ENCODE measurements at regions not wholly inside any gene's neighbourhood (a gene's known extent, or its start where the extent isn't known, plus 50 kb on each side); places are given as distances from the start of the nearest gene placed in this dataset.
"Not testable (repeated sequence)": the region's sequence is repeated elsewhere in the genome, so short reads cannot be mapped to it uniquely, and the experiment has no call there.

DNA sequence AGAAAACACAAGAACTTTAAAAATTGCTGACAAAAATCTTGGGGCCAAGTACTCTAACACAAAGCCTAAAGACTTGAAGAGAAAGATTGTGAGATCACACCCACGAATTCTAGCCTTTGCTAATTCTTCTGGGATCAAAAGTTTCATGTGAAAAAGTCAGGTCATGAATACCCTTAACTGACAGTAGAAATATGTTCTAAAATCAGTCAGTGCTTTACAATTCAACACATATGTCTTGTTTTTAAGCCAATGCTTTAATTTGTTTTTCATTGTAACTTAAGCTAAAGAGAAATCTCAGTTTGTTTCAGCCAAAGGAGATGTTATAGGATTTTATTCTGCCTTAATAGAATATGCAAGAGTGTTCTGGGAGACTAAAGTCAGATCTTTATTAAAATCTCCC, 78.2 kb upstream of the PLEKHG1 start:
- no peak overlapping the region for H3K27ac Mint-ChIP-seq (ENCODE audit: unreplicated experiment)
- peaks cover 7% of the 10 kb centered on the region for H3K27me3 Mint-ChIP-seq (ENCODE audit: unreplicated experiment)
- no peaks in the 10 kb centered on the region for H3K9me3 Mint-ChIP-seq (ENCODE audit: unreplicated experiment)
- H3K36me3 Mint-ChIP-seq (ENCODE audit: unreplicated experiment) = no peaks in the 10 kb centered on the region
- no peak overlapping the region for H3K4me3 Mint-ChIP-seq (ENCODE audit: unreplicated experiment)
- no peaks in the 10 kb centered on the region for H3K4me1 Mint-ChIP-seq (ENCODE audit: unreplicated experiment)
- TF ChIP-seq, protein P1, sequence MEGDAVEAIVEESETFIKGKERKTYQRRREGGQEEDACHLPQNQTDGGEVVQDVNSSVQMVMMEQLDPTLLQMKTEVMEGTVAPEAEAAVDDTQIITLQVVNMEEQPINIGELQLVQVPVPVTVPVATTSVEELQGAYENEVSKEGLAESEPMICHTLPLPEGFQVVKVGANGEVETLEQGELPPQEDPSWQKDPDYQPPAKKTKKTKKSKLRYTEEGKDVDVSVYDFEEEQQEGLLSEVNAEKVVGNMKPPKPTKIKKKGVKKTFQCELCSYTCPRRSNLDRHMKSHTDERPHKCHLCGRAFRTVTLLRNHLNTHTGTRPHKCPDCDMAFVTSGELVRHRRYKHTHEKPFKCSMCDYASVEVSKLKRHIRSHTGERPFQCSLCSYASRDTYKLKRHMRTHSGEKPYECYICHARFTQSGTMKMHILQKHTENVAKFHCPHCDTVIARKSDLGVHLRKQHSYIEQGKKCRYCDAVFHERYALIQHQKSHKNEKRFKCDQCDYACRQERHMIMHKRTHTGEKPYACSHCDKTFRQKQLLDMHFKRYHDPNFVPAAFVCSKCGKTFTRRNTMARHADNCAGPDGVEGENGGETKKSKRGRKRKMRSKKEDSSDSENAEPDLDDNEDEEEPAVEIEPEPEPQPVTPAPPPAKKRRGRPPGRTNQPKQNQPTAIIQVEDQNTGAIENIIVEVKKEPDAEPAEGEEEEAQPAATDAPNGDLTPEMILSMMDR (IDR thresholded peaks at IDR 0.05) = no peak
- DNase-seq (ENCODE audit: extremely low spot score, unreplicated experiment) = no peak

DNA sequence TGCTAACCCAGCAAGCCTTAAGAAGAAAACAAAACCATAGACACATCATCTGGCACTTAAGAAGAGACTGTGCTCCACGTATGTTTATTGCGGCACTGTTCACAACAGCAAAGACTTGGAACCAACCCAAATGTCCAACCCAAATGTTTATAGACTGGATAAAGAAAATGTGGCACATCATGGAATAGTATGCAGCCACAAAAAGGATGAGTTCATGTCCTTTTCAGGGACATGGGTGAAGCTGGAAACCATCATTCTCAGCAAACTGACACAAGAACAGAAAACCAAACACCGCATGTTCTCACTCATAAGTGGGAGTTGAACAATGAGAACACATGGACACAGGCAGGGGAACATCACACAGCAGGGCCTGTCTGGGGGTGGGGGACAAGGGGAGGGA, 76.5 kb upstream of the PLEKHG1 start:
- not testable (repeated sequence) for H3K4me1 Mint-ChIP-seq (ENCODE audit: unreplicated experiment); DNase-seq (ENCODE audit: extremely low spot score, unreplicated experiment); H3K4me3 Mint-ChIP-seq (ENCODE audit: unreplicated experiment); H3K27me3 Mint-ChIP-seq (ENCODE audit: unreplicated experiment); H3K9me3 Mint-ChIP-seq (ENCODE audit: unreplicated experiment); H3K36me3 Mint-ChIP-seq (ENCODE audit: unreplicated experiment); H3K27ac Mint-ChIP-seq (ENCODE audit: unreplicated experiment)

DNA sequence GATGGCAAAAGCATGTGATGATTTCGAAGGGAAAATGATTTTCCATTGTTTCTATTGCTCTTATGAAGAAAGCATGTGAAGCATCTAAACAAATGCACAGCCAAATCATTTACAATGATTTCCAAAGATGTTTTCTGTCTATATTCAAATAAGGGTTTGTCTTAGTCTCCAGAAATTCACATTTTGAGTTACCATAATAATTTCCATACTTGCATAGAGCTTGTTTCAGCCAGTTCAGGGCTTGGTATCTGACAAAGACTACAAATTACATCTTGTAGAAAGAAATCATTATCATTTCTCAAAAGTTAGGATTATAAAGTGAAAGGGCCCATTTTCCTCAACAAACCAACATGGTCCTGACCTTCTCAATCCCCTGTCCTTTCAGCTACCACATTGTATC, 74.4 kb upstream of the PLEKHG1 start:
- DNase-seq (ENCODE audit: extremely low spot score, unreplicated experiment) = no peak
- no peaks in the 10 kb centered on the region for H3K9me3 Mint-ChIP-seq (ENCODE audit: unreplicated experiment)
- H3K27me3 Mint-ChIP-seq (ENCODE audit: unreplicated experiment) = peaks cover 4% of the 10 kb centered on the region
- H3K27ac Mint-ChIP-seq (ENCODE audit: unreplicated experiment) = no peak overlapping the region
- peaks cover 11% of the 10 kb centered on the region for H3K4me1 Mint-ChIP-seq (ENCODE audit: unreplicated experiment)
- TF ChIP-seq, protein P1 (IDR thresholded peaks at IDR 0.05) = no peak
- no peaks in the 10 kb centered on the region for H3K36me3 Mint-ChIP-seq (ENCODE audit: unreplicated experiment)
- H3K4me3 Mint-ChIP-seq (ENCODE audit: unreplicated experiment) = no peak overlapping the region

DNA sequence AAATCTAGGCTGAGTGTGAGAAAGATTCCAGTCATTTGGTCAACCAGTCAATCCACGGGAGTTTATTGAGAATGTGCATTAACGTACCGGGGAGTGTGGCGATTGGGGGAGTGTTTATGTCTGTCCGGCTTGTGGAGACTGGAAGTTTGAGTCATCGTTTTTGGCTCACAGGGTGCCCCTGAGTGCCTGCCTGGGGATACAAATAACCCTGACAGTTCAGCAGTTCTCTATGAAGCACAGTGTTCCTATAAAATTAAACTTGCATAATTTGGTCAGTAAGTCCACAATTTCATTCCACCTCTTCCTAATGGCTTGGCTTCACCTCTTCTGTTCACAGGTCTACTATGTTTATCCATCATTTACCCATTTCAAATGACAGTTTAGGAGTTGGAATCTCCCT, 72.6 kb upstream of the PLEKHG1 start:
- no peak for DNase-seq (ENCODE audit: extremely low spot score, unreplicated experiment)
- Mint-ChIP-seq H3K9me3 (ENCODE audit: unreplicated experiment) (no peaks in the 10 kb centered on the region), H3K4me3 (ENCODE audit: unreplicated experiment) (no peak overlapping the region), H3K27ac (ENCODE audit: unreplicated experiment) (no peak overlapping the region), H3K4me1 (ENCODE audit: unreplicated experiment) (peaks cover 11% of the 10 kb centered on the region), H3K36me3 (ENCODE audit: unreplicated experiment) (no peaks in the 10 kb centered on the region), H3K27me3 (ENCODE audit: unreplicated experiment) (peaks cover 4% of the 10 kb centered on the region)
- TF ChIP-seq, protein P1 (IDR thresholded peaks at IDR 0.05) = no peak

- peaks cover 11% of the 10 kb centered on the region for H3K4me1 Mint-ChIP-seq (ENCODE audit: unreplicated experiment)
- no peaks in the 10 kb centered on the region for H3K36me3 Mint-ChIP-seq (ENCODE audit: unreplicated experiment)
- no peak for DNase-seq (ENCODE audit: extremely low spot score, unreplicated experiment)
- no peak overlapping the region for H3K4me3 Mint-ChIP-seq (ENCODE audit: unreplicated experiment)
- TF ChIP-seq, protein P1 (IDR thresholded peaks at IDR 0.05) = no peak
- no peaks in the 10 kb centered on the region for H3K9me3 Mint-ChIP-seq (ENCODE audit: unreplicated experiment)
- no peak overlapping the region for H3K27ac Mint-ChIP-seq (ENCODE audit: unreplicated experiment)
- H3K27me3 Mint-ChIP-seq (ENCODE audit: unreplicated experiment) = peaks cover 4% of the 10 kb centered on the region
Measured at GRCh38 chr6:150528648-150529285, 70.9 kb upstream of the PLEKHG1 start.

- Mint-ChIP-seq H3K27me3 (ENCODE audit: unreplicated experiment) (peaks cover 4% of the 10 kb centered on the region), H3K4me3 (ENCODE audit: unreplicated experiment) (no peak overlapping the region), H3K36me3 (ENCODE audit: unreplicated experiment) (no peaks in the 10 kb centered on the region), H3K9me3 (ENCODE audit: unreplicated experiment) (no peaks in the 10 kb centered on the region), H3K4me1 (ENCODE audit: unreplicated experiment) (peaks cover 11% of the 10 kb centered on the region), H3K27ac (ENCODE audit: unreplicated experiment) (no peak overlapping the region)
- TF ChIP-seq, protein P1 (IDR thresholded peaks at IDR 0.05) = no peak
- DNase-seq (ENCODE audit: extremely low spot score, unreplicated experiment) = no peak
Measured at GRCh38 chr6:150529646-150530045, 70.0 kb upstream of the PLEKHG1 start.

All from osteocyte (in vitro differentiated cells).